A673 (cell line): ENCODE measurements at regions not wholly inside any gene's neighbourhood (a gene's known extent, or its start where the extent isn't known, plus 50 kb on each side); places are given as distances from the start of the nearest gene placed in this dataset.
"Not testable (repeated sequence)": the region's sequence is repeated elsewhere in the genome, so short reads cannot be mapped to it uniquely, and the experiment has no call there.

ENCODE experiments used
- CTCF ChIP-seq: fragments of 300-800, 200-600 bp; sonication (generic); conservative IDR thresholded peaks from 2 replicates; pipeline ENCODE4 v1.5.1; 2017; ENCODE audit warnings: low read depth, mild to moderate bottlenecking, antibody characterized with exemption, low read length, moderate library complexity, mixed read lengths
- EZH2 ChIP-seq: fragments of 200-600 bp; sonication (generic); IDR thresholded peaks from 2 replicates; pipeline ENCODE4 v1.6.1; 2017; ENCODE audit warnings: borderline replicate concordance, low read depth, mild to moderate bottlenecking, mixed read lengths, antibody characterized with exemption, low read length; ENCODE audit not compliant: poor library complexity, severe bottlenecking

- TF ChIP-seq CTCF, EZH2: not testable (repeated sequence)
These were observed 250.2 kb downstream of the RTP5 start for GRCh38 chr2:242119682-242120081.
